VCaP (cell line): ENCODE measurements at regions not wholly inside any gene's neighbourhood (a gene's known extent, or its start where the extent isn't known, plus 50 kb on each side); places are given as distances from the start of the nearest gene placed in this dataset.

Experiments
- H3K27ac ChIP-seq: fragments of 450-650 bp; 2 replicates; pipeline ENCODE4 v1.5.1; 2017
- TF ChIP-seq, protein P1 (sequence below): fragments of 450-650 bp; conservative IDR thresholded peaks from 2 replicates; pipeline ENCODE4 v1.5.1; 2017; ENCODE audit warnings: mild to moderate bottlenecking, moderate library complexity

- no peak overlapping the region for H3K27ac ChIP-seq
- TF ChIP-seq, protein P1, sequence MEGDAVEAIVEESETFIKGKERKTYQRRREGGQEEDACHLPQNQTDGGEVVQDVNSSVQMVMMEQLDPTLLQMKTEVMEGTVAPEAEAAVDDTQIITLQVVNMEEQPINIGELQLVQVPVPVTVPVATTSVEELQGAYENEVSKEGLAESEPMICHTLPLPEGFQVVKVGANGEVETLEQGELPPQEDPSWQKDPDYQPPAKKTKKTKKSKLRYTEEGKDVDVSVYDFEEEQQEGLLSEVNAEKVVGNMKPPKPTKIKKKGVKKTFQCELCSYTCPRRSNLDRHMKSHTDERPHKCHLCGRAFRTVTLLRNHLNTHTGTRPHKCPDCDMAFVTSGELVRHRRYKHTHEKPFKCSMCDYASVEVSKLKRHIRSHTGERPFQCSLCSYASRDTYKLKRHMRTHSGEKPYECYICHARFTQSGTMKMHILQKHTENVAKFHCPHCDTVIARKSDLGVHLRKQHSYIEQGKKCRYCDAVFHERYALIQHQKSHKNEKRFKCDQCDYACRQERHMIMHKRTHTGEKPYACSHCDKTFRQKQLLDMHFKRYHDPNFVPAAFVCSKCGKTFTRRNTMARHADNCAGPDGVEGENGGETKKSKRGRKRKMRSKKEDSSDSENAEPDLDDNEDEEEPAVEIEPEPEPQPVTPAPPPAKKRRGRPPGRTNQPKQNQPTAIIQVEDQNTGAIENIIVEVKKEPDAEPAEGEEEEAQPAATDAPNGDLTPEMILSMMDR: no peak
Observed at GRCh38 chr4:55017406-55017805, 108.0 kb downstream of the KDR start.

GRCh38 chr4:55016131-55016530, 109.3 kb downstream of the KDR start:
- no peak overlapping the region for H3K27ac ChIP-seq
- TF ChIP-seq, protein P1: no peak

DNA sequence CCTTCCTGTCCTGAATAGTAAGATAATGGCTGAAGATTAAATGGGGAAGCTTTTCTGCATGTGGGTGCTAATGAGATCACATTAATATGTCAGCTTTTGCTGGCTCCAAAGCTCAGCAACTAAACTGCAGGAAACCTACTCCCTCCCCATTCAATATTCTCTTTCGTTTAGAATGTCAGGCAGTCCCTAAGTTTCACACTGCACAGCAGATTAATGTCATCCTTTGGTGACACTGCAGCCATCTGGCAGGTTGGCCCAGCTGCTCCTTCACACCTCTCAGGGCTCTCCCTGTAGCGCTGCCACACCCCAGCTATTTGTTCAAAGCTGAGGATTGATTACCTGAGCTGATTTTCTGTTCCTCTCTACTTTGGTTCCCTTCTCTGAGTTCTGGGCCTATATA, 110.5 kb downstream of the KDR start:
- no peak overlapping the region for H3K27ac ChIP-seq
- TF ChIP-seq, protein P1: no peak

DNA sequence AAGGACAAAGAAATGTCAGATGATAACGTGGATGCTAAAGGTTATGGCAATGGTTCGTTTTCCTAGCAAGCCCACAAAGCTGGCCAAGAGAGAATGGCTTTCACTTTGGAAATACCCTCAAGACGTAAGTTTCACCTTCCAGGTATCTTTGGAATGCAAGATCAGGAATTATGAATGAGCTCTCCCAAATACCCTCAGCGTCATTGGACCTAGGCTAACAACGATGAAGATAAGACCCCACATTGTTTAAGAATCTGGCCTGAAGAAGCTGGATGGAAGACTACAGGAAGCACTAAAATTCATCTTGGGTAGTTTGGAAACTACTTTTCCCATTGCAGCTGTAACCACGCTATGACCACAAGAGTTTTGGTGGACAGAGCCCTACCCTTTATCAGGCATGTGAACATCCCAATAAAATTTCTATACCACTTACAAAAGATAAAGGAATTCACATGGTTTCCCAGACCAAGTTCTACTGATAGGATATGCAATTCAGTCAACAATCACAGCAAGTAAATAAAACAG, 111.9 kb downstream of the KDR start:
- TF ChIP-seq, protein P1: no peak
- H3K27ac ChIP-seq: peak overlapping the region; percentile 52

- TF ChIP-seq, protein P1: no peak
- H3K27ac ChIP-seq: peak overlapping the region; percentile 52
Observed at GRCh38 chr4:55012363-55013230, 112.8 kb downstream of the KDR start.

- TF ChIP-seq, protein P1: no peak
- peak overlapping the region; percentile 52 for H3K27ac ChIP-seq
Observed at GRCh38 chr4:55011761-55012160, 113.6 kb downstream of the KDR start.

DNA sequence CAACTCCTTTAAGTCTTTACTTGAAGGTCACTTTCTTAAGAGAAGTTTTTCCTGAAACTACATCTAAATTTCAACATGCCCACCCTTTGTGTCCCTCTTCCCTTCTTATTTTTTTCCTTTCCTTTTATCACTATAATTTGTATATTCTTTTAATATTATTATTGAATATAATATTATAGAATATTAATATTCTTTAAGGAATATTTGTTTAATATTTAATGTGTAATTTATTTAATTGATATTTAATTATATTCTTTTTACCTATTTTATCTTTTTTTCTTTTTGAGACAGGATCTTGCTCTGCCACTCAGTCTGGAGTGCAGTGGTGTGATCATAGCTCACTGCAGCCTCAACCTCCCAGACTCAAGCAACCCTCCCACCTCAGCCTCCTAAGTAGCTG, 114.8 kb downstream of the KDR start:
- TF ChIP-seq, protein P1: no peak
- no peak overlapping the region for H3K27ac ChIP-seq
